Transverse colon (tissue), 3 donors: ENCODE measurements at regions not wholly inside any gene's neighbourhood (a gene's known extent, or its start where the extent isn't known, plus 50 kb on each side); places are given as distances from the start of the nearest gene placed in this dataset.

Experiments used
- CTCF ChIP-seq, 5 experiments: fragments of 200-600 bp in 3 of 5; fragments of 450-650 bp in 2 of 5; sonication (generic) in 3 of 5; IDR thresholded peaks; 1 replicate in 2 of 5; 2 replicates in 3 of 5; pipeline ENCODE4 v1.5.1; 2016 to 2017; ENCODE audit warnings: antibody characterized with exemption in 5 of 5, inconsistent platforms in 3 of 5, mild to moderate bottlenecking in 2 of 5, moderate library complexity in 1 of 5
- POLR2A ChIP-seq: fragments of 450-650 bp; IDR thresholded peaks from one replicate; pipeline ENCODE4 v1.6.1; 2016; ENCODE audit warnings: antibody characterized with exemption, mild to moderate bottlenecking, moderate library complexity

- no peak for TF ChIP-seq CTCF (IDR thresholded peaks at IDR 0.05)
- no peak for TF ChIP-seq POLR2A
Observed at GRCh38 chr10:35881320-35881719, 239.2 kb upstream of the FZD8 start.
